ENCODE measurements at regions not wholly inside any gene's neighbourhood (a gene's known extent, or its start where the extent isn't known, plus 50 kb on each side); places are given as distances from the start of the nearest gene placed in this dataset.

DNA sequence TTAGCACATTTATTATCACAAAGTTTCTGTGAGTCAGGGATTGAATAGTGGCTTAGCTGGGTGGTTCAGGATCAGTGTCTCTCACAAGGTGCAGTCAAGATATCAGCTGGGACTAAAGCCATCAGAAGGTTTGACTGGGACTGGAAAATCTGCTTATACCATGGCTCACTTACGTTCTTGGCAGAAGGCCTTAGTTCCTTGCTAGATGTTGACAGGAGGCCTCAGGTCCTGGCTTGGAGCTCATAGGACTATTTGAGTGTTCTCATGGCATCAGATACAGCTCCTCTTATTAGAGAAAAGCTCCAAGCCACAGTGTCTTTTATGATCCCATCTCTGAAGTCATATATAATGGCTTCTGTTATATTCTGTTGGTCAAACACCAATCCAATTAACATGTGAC lies 127.3 kb downstream of the SLC6A15 start:
- CTCF ChIA-PET = no interaction called here
- no peak for TF ChIP-seq CTBP1 (IDR thresholded peaks at IDR 0.05; ENCODE audit: borderline replicate concordance)
- TF ChIP-seq, protein P1, sequence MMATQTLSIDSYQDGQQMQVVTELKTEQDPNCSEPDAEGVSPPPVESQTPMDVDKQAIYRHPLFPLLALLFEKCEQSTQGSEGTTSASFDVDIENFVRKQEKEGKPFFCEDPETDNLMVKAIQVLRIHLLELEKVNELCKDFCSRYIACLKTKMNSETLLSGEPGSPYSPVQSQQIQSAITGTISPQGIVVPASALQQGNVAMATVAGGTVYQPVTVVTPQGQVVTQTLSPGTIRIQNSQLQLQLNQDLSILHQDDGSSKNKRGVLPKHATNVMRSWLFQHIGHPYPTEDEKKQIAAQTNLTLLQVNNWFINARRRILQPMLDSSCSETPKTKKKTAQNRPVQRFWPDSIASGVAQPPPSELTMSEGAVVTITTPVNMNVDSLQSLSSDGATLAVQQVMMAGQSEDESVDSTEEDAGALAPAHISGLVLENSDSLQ (IDR thresholded peaks at IDR 0.05) = no peak
- TF ChIP-seq SUZ12 (IDR thresholded peaks at IDR 0.05) = no peak
- no peak for TF ChIP-seq ELF4 (IDR thresholded peaks at IDR 0.05)
- no peak for TF ChIP-seq SP1 (IDR thresholded peaks at IDR 0.05)
- TF ChIP-seq NFRKB (IDR thresholded peaks at IDR 0.05) = no peak
- TF ChIP-seq TARDBP (IDR thresholded peaks at IDR 0.05) = no peak
- TF ChIP-seq LEF1 (IDR thresholded peaks at IDR 0.05; ENCODE audit: borderline replicate concordance) = no peak
- TF ChIP-seq FOXM1 (IDR thresholded peaks at IDR 0.05; ENCODE audit: borderline replicate concordance) = no peak
- no peak for TF ChIP-seq L3MBTL2 (conservative IDR thresholded peaks at IDR 0.05)
- TF ChIP-seq ZNF384 (IDR thresholded peaks at IDR 0.05) = no peak
- TF ChIP-seq ARNT (IDR thresholded peaks at IDR 0.05) = no peak
- TF ChIP-seq BHLHE40 (IDR thresholded peaks at IDR 0.05; ENCODE audit: borderline replicate concordance) = no peak
- no peak for TF ChIP-seq FOXA1 (IDR thresholded peaks at IDR 0.05)
- DNase-seq (ENCODE audit: extremely low spot score) = no peak
- POLR2A ChIA-PET = no interaction called here

DNA sequence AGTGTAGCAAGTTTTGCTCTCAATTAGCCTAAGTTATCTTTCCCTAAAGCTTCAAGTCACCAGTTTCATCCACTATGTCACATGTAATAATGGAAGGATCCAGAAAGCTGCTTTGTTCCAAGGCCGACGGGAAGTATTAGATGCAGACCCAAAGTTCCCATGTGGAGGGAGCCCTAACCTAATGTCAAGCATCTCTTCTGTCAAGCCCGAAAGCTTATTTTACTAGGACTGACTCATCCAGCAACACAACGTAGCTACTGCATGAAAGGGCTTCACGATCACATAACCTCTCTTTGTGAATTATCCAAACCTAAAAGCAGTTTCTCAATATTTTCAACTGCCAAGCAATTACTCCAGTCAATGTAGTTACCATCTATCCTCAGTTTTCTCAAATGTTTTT lies 133.4 kb downstream of the SLC6A15 start:
- no peak for DNase-seq (ENCODE audit: extremely low spot score)
- POLR2A ChIA-PET = no interaction called here
- TF ChIP-seq NFRKB (IDR thresholded peaks at IDR 0.05) (no peak), SUZ12 (IDR thresholded peaks at IDR 0.05) (no peak), FOXA1 (IDR thresholded peaks at IDR 0.05) (no peak), FOXK2 (IDR thresholded peaks at IDR 0.05) (no peak), FOXM1 (IDR thresholded peaks at IDR 0.05; ENCODE audit: borderline replicate concordance) (no peak), TARDBP (IDR thresholded peaks at IDR 0.05) (no peak), SP1 (IDR thresholded peaks at IDR 0.05) (no peak), LEF1 (IDR thresholded peaks at IDR 0.05; ENCODE audit: borderline replicate concordance) (no peak), ZNF384 (IDR thresholded peaks at IDR 0.05) (no peak), ELF4 (IDR thresholded peaks at IDR 0.05) (no peak), BHLHE40 (IDR thresholded peaks at IDR 0.05; ENCODE audit: borderline replicate concordance) (no peak), L3MBTL2 (conservative IDR thresholded peaks at IDR 0.05) (no peak), ARNT (IDR thresholded peaks at IDR 0.05) (no peak), HDGF (IDR thresholded peaks at IDR 0.05; ENCODE audit: borderline replicate concordance) (no peak), CTBP1 (IDR thresholded peaks at IDR 0.05; ENCODE audit: borderline replicate concordance) (no peak)
- TF ChIP-seq, protein P1 (IDR thresholded peaks at IDR 0.05) = no peak
- CTCF ChIA-PET = no interaction called here

DNA sequence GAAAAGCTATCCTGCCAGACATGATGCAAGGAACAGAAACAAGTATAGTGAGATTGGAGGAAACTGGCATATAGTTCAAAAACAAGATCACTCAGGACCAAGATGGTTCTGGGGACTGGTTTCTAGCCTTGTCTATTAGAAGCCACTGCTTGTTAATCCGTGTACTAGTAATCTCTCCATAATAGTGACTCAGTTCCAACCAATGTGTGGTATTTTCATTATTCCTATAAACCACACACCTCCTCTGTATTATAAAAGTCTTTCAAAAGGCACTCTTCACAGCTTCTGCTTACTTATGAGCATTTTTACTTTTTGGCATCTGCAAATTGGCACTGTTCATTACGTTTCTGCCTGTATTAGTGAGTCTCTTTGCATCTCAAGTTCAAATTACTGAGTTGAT lies 140.3 kb downstream of the SLC6A15 start:
- POLR2A ChIA-PET = no interaction called here
- CTCF ChIA-PET = no interaction called here
- no peak for TF ChIP-seq FOXM1 (IDR thresholded peaks at IDR 0.05; ENCODE audit: borderline replicate concordance)
- TF ChIP-seq SUZ12 (IDR thresholded peaks at IDR 0.05) = no peak
- no peak for TF ChIP-seq ELF4 (IDR thresholded peaks at IDR 0.05)
- TF ChIP-seq HDGF (IDR thresholded peaks at IDR 0.05; ENCODE audit: borderline replicate concordance) = no peak
- TF ChIP-seq BHLHE40 (IDR thresholded peaks at IDR 0.05; ENCODE audit: borderline replicate concordance) = no peak
- TF ChIP-seq ARNT (IDR thresholded peaks at IDR 0.05) = no peak
- TF ChIP-seq LEF1 (IDR thresholded peaks at IDR 0.05; ENCODE audit: borderline replicate concordance) = no peak
- TF ChIP-seq FOXA1 (IDR thresholded peaks at IDR 0.05) = no peak
- TF ChIP-seq, protein P1 (IDR thresholded peaks at IDR 0.05) = no peak
- TF ChIP-seq FOXK2 (IDR thresholded peaks at IDR 0.05) = no peak
- TF ChIP-seq TARDBP (IDR thresholded peaks at IDR 0.05) = no peak
- TF ChIP-seq CTBP1 (IDR thresholded peaks at IDR 0.05; ENCODE audit: borderline replicate concordance) = no peak
- no peak for TF ChIP-seq ZNF384 (IDR thresholded peaks at IDR 0.05)
- no peak for TF ChIP-seq SP1 (IDR thresholded peaks at IDR 0.05)
- TF ChIP-seq L3MBTL2 (conservative IDR thresholded peaks at IDR 0.05) = no peak
- TF ChIP-seq NFRKB (IDR thresholded peaks at IDR 0.05) = no peak
- DNase-seq (ENCODE audit: extremely low spot score) = no peak

DNA sequence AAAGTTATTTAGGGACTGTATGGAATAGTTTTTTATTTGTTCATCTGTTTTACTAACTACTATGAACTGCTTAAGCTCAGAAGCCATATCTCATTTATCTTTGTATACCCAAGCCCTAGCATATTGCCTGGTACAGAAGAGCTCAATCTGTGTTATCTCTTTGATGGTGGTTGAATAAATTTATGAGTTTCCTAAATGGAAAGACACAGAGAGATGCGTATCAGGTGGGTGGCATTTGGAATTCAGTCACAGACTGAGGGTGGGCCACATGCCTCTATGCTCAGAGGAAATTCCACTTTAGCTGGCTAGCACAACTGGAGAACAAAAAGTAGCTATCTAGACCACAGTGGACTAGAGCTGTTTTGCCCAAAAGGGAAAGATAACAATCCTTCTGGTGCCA lies 145.5 kb downstream of the SLC6A15 start:
- no peak for TF ChIP-seq ARNT (IDR thresholded peaks at IDR 0.05)
- no peak for TF ChIP-seq ELF4 (IDR thresholded peaks at IDR 0.05)
- TF ChIP-seq L3MBTL2 (conservative IDR thresholded peaks at IDR 0.05) = no peak
- TF ChIP-seq SP1 (IDR thresholded peaks at IDR 0.05) = no peak
- no peak for TF ChIP-seq LEF1 (IDR thresholded peaks at IDR 0.05; ENCODE audit: borderline replicate concordance)
- TF ChIP-seq FOXK2 (IDR thresholded peaks at IDR 0.05) = no peak
- no peak for TF ChIP-seq BHLHE40 (IDR thresholded peaks at IDR 0.05; ENCODE audit: borderline replicate concordance)
- TF ChIP-seq, protein P1 (IDR thresholded peaks at IDR 0.05) = no peak
- no peak for TF ChIP-seq FOXM1 (IDR thresholded peaks at IDR 0.05; ENCODE audit: borderline replicate concordance)
- no peak for TF ChIP-seq CTBP1 (IDR thresholded peaks at IDR 0.05; ENCODE audit: borderline replicate concordance)
- TF ChIP-seq NFRKB (IDR thresholded peaks at IDR 0.05) = no peak
- no peak for TF ChIP-seq FOXA1 (IDR thresholded peaks at IDR 0.05)
- CTCF ChIA-PET = no interaction called here
- DNase-seq (ENCODE audit: extremely low spot score) = no peak
- POLR2A ChIA-PET = no interaction called here

DNA sequence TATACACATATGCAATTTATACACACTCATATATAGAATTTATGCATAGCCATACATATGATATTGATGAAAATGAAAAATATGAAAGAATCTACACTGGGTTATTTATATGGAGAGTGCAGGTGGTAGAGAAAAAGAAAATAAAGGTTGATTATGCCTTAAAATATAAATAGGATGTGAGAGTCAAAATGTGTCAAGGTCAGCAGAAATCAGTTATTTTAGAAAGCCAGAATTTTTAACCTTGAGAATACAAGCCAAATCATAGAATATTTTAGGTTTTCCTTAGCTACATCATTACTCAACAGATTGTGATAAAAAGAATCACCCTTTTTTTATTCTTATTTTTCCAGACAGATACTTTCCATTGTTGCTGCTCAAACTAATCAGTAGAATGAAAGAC lies 146.2 kb downstream of the SLC6A15 start:
- DNase-seq (ENCODE audit: extremely low spot score) = no peak
- ChIA-PET CTCF (no interaction called here), POLR2A (no interaction called here)
- TF ChIP-seq ARNT (IDR thresholded peaks at IDR 0.05) (no peak), FOXA1 (IDR thresholded peaks at IDR 0.05) (no peak), TARDBP (IDR thresholded peaks at IDR 0.05) (no peak), CTBP1 (IDR thresholded peaks at IDR 0.05; ENCODE audit: borderline replicate concordance) (no peak)

DNA sequence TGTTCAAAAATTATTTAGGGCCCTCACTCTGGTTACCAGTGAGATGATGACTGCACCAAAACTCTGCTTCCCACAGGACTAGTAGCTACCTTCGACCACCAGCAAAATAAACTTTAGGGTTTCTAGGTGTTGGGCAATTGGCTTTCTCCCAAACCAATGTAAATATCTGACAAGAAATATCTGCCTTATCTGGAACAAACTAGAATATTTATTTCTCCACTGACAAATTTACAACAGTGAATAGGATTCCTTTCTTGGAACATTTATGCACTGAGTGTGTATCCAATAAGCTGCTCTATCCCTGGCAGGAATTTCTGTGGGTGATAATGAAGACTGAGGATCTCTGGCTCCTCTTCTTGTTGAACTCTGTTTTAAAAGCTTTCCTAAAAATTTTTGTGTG lies 148.6 kb downstream of the SLC6A15 start:
- POLR2A ChIA-PET = no interaction called here
- DNase-seq (ENCODE audit: extremely low spot score) = no peak
- TF ChIP-seq L3MBTL2 (conservative IDR thresholded peaks at IDR 0.05) (no peak), HDGF (IDR thresholded peaks at IDR 0.05; ENCODE audit: borderline replicate concordance) (no peak), SP1 (IDR thresholded peaks at IDR 0.05) (no peak), FOXK2 (IDR thresholded peaks at IDR 0.05) (no peak), FOXM1 (IDR thresholded peaks at IDR 0.05; ENCODE audit: borderline replicate concordance) (no peak), ELF4 (IDR thresholded peaks at IDR 0.05) (no peak), SUZ12 (IDR thresholded peaks at IDR 0.05) (no peak)
- CTCF ChIA-PET = interaction anchor here (0.7 to 1.0 kb wide), 2 partner anchors 22 to 53 kb away, joined by 3 read pairs; no protein-coding TSS in a partner anchor
